NB4 (cell line): ENCODE measurements at regions not wholly inside any gene's neighbourhood (a gene's known extent, or its start where the extent isn't known, plus 50 kb on each side); places are given as distances from the start of the nearest gene placed in this dataset.

ENCODE experiments used
- POLR2A ChIP-seq: IDR thresholded peaks from 2 replicates; pipeline ENCODE4 v1.6.1; 2011; ENCODE audit warnings: mild to moderate bottlenecking; ENCODE audit not compliant: insufficient read length; ENCODE audit errors: extremely low read depth
- TF ChIP-seq, protein P1 (sequence below): IDR thresholded peaks from one replicate; pipeline ENCODE4 v1.5.1; 2012; ENCODE audit warnings: low read depth, low read length
- TF ChIP-seq, protein P2 (sequence below): IDR thresholded peaks from 2 replicates; pipeline ENCODE4 v1.6.1; 2011; ENCODE audit warnings: low read depth, low read length

DNA sequence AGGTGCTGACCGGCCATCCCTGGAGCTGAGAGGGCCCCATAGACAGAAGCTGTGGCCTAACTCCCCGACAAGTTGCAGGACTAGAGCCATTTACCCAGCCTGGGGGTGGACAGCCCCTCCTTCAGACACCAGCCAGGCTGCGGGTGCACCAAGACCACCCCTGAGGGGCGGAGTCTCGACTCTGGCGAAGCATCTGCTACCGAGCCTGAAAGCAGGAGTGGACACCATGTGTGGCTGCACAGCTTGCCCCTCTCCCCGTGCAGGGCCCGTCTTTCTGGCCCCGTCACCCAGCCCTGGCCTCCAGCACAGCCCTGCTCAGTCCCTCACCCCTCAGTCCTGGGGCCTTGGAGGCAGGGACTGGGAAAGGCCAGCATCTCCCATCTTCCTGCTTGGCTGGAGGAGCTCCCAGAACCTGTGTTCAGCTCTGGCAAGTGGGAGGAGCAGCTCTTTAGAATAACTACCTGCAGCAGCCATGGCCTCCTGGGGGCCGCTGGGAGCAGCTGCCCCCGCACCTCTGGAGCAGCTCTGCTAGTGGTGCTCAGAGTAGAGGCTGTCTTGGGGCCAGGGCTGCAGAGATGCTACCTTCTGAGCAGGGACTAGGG is 275.8 kb downstream of the NDUFA10 start:
- TF ChIP-seq, protein P1, sequence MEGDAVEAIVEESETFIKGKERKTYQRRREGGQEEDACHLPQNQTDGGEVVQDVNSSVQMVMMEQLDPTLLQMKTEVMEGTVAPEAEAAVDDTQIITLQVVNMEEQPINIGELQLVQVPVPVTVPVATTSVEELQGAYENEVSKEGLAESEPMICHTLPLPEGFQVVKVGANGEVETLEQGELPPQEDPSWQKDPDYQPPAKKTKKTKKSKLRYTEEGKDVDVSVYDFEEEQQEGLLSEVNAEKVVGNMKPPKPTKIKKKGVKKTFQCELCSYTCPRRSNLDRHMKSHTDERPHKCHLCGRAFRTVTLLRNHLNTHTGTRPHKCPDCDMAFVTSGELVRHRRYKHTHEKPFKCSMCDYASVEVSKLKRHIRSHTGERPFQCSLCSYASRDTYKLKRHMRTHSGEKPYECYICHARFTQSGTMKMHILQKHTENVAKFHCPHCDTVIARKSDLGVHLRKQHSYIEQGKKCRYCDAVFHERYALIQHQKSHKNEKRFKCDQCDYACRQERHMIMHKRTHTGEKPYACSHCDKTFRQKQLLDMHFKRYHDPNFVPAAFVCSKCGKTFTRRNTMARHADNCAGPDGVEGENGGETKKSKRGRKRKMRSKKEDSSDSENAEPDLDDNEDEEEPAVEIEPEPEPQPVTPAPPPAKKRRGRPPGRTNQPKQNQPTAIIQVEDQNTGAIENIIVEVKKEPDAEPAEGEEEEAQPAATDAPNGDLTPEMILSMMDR = no peak
- no peak for TF ChIP-seq POLR2A
- TF ChIP-seq, protein P2, sequence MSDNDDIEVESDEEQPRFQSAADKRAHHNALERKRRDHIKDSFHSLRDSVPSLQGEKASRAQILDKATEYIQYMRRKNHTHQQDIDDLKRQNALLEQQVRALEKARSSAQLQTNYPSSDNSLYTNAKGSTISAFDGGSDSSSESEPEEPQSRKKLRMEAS = no peak
